ENCODE measurements at regions not wholly inside any gene's neighbourhood (a gene's known extent, or its start where the extent isn't known, plus 50 kb on each side); places are given as distances from the start of the nearest gene placed in this dataset.

DNA sequence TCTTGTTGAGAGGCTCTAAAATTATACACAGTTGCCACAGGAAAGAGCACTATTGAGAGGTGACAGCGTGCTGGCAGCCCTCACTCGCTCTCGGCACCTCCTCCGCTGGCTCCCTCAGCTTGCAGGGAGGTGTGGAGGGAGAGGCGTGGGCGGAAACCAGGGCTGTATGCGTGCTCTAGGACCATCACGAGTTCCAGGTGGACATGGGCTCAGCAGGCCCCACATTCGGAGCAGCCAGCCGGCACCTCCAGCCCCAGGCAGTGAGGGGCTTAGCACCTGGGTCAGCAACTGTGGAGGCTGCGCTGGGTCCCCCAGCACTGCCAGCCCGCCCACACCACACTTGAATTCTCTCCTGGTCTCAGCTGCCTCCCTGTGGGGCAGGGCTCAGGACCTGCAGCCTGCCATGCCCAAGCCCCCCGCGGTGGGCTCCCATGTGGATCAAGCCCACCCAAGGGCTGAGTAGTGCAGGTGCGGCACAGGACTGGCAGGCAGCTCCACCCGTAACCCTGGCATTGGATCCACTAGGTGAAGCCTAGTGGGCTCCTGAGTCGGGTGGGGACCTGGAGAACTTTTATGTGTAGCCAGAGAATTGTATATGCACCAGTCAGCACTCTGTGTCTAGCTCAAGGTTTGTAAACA lies 460.6 kb upstream of the ALCAM start:
- Histone ChIP-seq H3K36me3 (ENCODE audit: control insufficient read depth, insufficient read depth, low read length) (no peaks in the 10 kb centered on the region), H3K4me3 (ENCODE audit: low read depth, low read length) (no peak overlapping the region), H3K9ac (ENCODE audit: low read length) (no peak overlapping the region), H3K27me3 (ENCODE audit: control insufficient read depth, insufficient read depth, low read length) (no peaks in the 10 kb centered on the region), H3K9me3 (ENCODE audit: control insufficient read depth, insufficient read depth, low read depth, low read length) (peaks cover 14% of the 10 kb centered on the region), H3K4me1 (ENCODE audit: control insufficient read depth, insufficient read depth, low read length) (peaks cover 6% of the 10 kb centered on the region), H3K27ac (ENCODE audit: low read depth, low read length) (no peak overlapping the region)

GRCh38 chr3:104907507-104907906 lies 459.2 kb upstream of the ALCAM start:
- no peak overlapping the region for H3K4me3 ChIP-seq (ENCODE audit: low read depth, low read length)
- peaks cover 6% of the 10 kb centered on the region for H3K4me1 ChIP-seq (ENCODE audit: control insufficient read depth, insufficient read depth, low read length)
- no peak overlapping the region for H3K27ac ChIP-seq (ENCODE audit: low read depth, low read length)
- H3K27me3 ChIP-seq (ENCODE audit: control insufficient read depth, insufficient read depth, low read length), result no peaks in the 10 kb centered on the region
- peaks cover 14% of the 10 kb centered on the region for H3K9me3 ChIP-seq (ENCODE audit: control insufficient read depth, insufficient read depth, low read depth, low read length)
- no peak overlapping the region for H3K9ac ChIP-seq (ENCODE audit: low read length)
- H3K36me3 ChIP-seq (ENCODE audit: control insufficient read depth, insufficient read depth, low read length), result no peaks in the 10 kb centered on the region

- no peaks in the 10 kb centered on the region for H3K36me3 ChIP-seq (ENCODE audit: control insufficient read depth, insufficient read depth, low read length)
- H3K27ac ChIP-seq (ENCODE audit: low read depth, low read length), result no peak overlapping the region
- H3K9ac ChIP-seq (ENCODE audit: low read length), result no peak overlapping the region
These were observed 457.9 kb upstream of the ALCAM start for GRCh38 chr3:104908761-104909160.

DNA sequence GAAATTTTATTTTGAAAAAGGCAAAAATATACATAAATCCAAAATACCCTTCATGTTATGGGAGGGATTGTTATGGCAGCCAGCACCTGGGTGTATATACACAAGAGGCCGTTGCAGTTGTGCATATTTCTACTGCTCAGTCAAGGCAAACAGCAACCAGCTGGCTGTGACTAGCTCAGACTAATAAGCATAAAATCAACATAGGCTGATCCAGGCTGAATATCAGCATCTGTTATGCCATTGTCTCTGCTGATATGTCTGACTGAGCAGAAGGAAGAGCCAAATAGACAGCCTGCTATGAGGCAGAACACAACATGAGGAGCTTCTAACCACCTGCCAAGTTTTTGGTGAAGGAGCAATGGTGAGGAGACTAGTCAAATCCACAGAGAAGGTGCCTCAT lies 457.5 kb upstream of the ALCAM start:
- Histone ChIP-seq H3K27me3 (ENCODE audit: control insufficient read depth, insufficient read depth, low read length) (no peaks in the 10 kb centered on the region), H3K27ac (ENCODE audit: low read depth, low read length) (no peak overlapping the region), H3K4me3 (ENCODE audit: low read depth, low read length) (no peak overlapping the region), H3K9ac (ENCODE audit: low read length) (no peak overlapping the region), H3K36me3 (ENCODE audit: control insufficient read depth, insufficient read depth, low read length) (no peaks in the 10 kb centered on the region), H3K4me1 (ENCODE audit: control insufficient read depth, insufficient read depth, low read length) (peaks cover 6% of the 10 kb centered on the region), H3K9me3 (ENCODE audit: control insufficient read depth, insufficient read depth, low read depth, low read length) (peaks cover 5% of the 10 kb centered on the region; the same call in 1 of the 2 replicates)

More at GRCh38 chr3:104908761-104909160, 457.9 kb upstream of the ALCAM start:
- peaks cover 6% of the 10 kb centered on the region for H3K4me1 ChIP-seq (ENCODE audit: control insufficient read depth, insufficient read depth, low read length)
- peaks cover 9% of the 10 kb centered on the region for H3K9me3 ChIP-seq (ENCODE audit: control insufficient read depth, insufficient read depth, low read depth, low read length)
- H3K4me3 ChIP-seq (ENCODE audit: low read depth, low read length), result no peak overlapping the region
- no peaks in the 10 kb centered on the region for H3K27me3 ChIP-seq (ENCODE audit: control insufficient read depth, insufficient read depth, low read length)

DNA sequence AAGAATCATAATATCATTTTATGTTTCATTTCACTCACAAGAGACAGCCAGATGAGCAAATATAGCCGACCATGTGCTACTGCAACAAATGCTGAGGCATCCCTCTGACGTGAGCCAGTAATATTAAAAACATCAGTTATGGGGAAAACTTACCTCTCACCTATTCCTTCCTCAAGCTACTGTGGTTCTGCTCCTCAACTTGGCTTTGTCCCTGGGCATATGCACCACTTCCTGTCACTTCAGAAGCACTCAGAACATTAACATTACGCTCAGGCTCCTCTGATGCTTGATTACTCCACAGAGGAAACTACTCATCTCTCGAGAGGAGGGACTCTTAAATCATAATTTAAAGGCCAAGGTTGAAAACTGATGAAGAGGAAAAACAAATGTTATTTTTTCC lies 457.0 kb upstream of the ALCAM start:
- H3K4me1 ChIP-seq (ENCODE audit: control insufficient read depth, insufficient read depth, low read length), result peaks cover 6% of the 10 kb centered on the region
- peaks cover 5% of the 10 kb centered on the region; the same call in 1 of the 2 replicates for H3K9me3 ChIP-seq (ENCODE audit: control insufficient read depth, insufficient read depth, low read depth, low read length)
- H3K4me3 ChIP-seq (ENCODE audit: low read depth, low read length), result no peak overlapping the region
- no peaks in the 10 kb centered on the region for H3K36me3 ChIP-seq (ENCODE audit: control insufficient read depth, insufficient read depth, low read length)
- H3K27ac ChIP-seq (ENCODE audit: low read depth, low read length), result no peak overlapping the region
- no peaks in the 10 kb centered on the region for H3K27me3 ChIP-seq (ENCODE audit: control insufficient read depth, insufficient read depth, low read length)
- no peak overlapping the region for H3K9ac ChIP-seq (ENCODE audit: low read length)

GRCh38 chr3:104911376-104911775 lies 455.3 kb upstream of the ALCAM start:
- Histone ChIP-seq H3K36me3 (ENCODE audit: control insufficient read depth, insufficient read depth, low read length) (no peaks in the 10 kb centered on the region), H3K4me1 (ENCODE audit: control insufficient read depth, insufficient read depth, low read length) (peaks cover 6% of the 10 kb centered on the region), H3K4me3 (ENCODE audit: low read depth, low read length) (no peak overlapping the region), H3K27me3 (ENCODE audit: control insufficient read depth, insufficient read depth, low read length) (no peaks in the 10 kb centered on the region), H3K9ac (ENCODE audit: low read length) (no peak overlapping the region), H3K27ac (ENCODE audit: low read depth, low read length) (no peak overlapping the region), H3K9me3 (ENCODE audit: control insufficient read depth, insufficient read depth, low read depth, low read length) (0 out of 2 replicates have a peak, but pooled peaks cover 5% of the 10 kb centered on the region)

DNA sequence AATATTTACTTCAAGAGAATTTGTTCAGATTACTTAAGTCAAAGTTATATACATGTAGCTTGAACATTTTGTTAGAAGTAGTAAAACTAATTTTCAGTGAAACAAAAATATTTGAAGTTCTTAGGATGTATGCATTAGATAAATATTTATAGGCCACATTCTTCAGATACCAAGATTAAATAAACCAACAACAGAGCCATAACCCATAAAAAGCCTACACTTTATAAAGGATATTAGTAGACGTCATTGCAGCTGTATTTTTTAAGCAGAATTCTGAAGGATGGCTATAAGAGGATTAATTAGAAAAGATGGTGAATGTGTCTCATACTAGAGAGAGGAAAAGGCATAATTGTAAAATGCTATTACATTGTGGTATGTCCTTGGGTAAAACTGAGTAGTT lies 449.7 kb upstream of the ALCAM start:
- no peak overlapping the region for H3K4me3 ChIP-seq (ENCODE audit: low read depth, low read length)
- H3K27me3 ChIP-seq (ENCODE audit: control insufficient read depth, insufficient read depth, low read length), result no peaks in the 10 kb centered on the region
- no peaks in the 10 kb centered on the region for H3K36me3 ChIP-seq (ENCODE audit: control insufficient read depth, insufficient read depth, low read length)
- H3K27ac ChIP-seq (ENCODE audit: low read depth, low read length), result no peak overlapping the region
- H3K4me1 ChIP-seq (ENCODE audit: control insufficient read depth, insufficient read depth, low read length), result no peaks in the 10 kb centered on the region
- no peak overlapping the region for H3K9ac ChIP-seq (ENCODE audit: low read length)
- H3K9me3 ChIP-seq (ENCODE audit: control insufficient read depth, insufficient read depth, low read depth, low read length), result peaks cover 5% of the 10 kb centered on the region; the same call in 1 of the 2 replicates

DNA sequence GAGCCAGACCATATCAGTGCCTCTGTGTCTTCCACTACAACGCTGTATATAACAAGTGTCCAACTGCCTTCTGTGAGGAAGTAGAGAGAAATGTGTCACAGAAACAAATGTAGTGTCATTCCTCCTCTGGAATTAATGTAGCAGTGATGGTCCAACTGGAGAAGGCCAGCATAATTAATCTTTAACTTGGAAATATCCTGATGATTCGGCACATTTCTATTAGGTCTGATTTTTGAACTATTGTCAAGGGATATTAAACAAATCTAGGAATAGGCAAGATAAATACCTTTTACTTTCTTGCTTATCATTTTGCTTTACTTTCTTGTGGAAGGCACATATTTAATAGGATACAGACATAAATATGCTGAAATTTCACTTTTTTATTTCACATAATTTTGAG lies 446.2 kb upstream of the ALCAM start:
- peaks cover 5% of the 10 kb centered on the region; the same call in 1 of the 2 replicates for H3K9me3 ChIP-seq (ENCODE audit: control insufficient read depth, insufficient read depth, low read depth, low read length)
- no peak overlapping the region for H3K27ac ChIP-seq (ENCODE audit: low read depth, low read length)
- H3K36me3 ChIP-seq (ENCODE audit: control insufficient read depth, insufficient read depth, low read length), result no peaks in the 10 kb centered on the region
- no peaks in the 10 kb centered on the region for H3K4me1 ChIP-seq (ENCODE audit: control insufficient read depth, insufficient read depth, low read length)
- H3K27me3 ChIP-seq (ENCODE audit: control insufficient read depth, insufficient read depth, low read length), result no peaks in the 10 kb centered on the region
- no peak overlapping the region for H3K9ac ChIP-seq (ENCODE audit: low read length)
- no peak overlapping the region for H3K4me3 ChIP-seq (ENCODE audit: low read depth, low read length)

DNA sequence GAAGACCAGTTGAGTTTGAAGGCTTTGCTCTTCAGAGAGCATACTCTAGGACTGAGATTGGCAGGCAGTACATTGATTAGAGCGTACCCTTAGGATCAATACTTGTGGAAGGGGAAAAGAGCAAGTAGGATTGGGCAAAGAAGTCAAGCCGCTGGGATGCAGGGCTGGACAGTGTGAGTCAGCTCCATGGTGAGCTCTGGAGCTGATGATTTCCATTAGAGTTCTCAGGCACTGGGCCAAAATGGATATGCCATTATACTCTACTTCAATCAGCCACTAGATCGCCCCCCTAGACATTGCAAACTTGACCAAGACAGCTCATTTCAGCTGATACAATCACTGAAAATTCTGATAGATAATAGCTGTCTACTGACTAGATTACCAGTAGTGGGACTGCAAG lies 432.7 kb upstream of the ALCAM start:
- Histone ChIP-seq H3K36me3 (ENCODE audit: control insufficient read depth, insufficient read depth, low read length) (no peaks in the 10 kb centered on the region), H3K27me3 (ENCODE audit: control insufficient read depth, insufficient read depth, low read length) (no peaks in the 10 kb centered on the region), H3K9me3 (ENCODE audit: control insufficient read depth, insufficient read depth, low read depth, low read length) (no peaks in the 10 kb centered on the region), H3K4me3 (ENCODE audit: low read depth, low read length) (no peak overlapping the region), H3K27ac (ENCODE audit: low read depth, low read length) (no peak overlapping the region), H3K9ac (ENCODE audit: low read length) (no peak overlapping the region), H3K4me1 (ENCODE audit: control insufficient read depth, insufficient read depth, low read length) (no peaks in the 10 kb centered on the region)

DNA sequence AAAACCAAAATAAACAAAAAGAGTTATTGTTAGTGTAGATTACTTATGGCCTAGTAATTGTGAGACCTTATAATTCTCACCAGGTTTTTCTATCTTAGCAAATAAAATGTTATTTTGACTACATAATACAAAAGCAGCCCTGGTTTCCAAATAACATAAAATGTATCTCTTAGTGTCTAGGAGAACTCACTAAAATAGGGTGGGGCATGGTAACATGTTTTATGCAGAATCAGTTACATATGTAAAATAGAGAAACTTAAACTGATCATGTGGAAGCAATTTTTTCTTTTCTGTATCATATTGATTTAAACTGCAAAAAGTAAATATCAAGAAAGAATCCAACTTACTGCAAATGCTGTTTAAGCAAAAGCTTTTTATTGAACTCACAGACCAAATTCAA lies 431.1 kb upstream of the ALCAM start:
- Histone ChIP-seq H3K36me3 (ENCODE audit: control insufficient read depth, insufficient read depth, low read length) (no peaks in the 10 kb centered on the region), H3K27ac (ENCODE audit: low read depth, low read length) (no peak overlapping the region), H3K9me3 (ENCODE audit: control insufficient read depth, insufficient read depth, low read depth, low read length) (no peaks in the 10 kb centered on the region), H3K27me3 (ENCODE audit: control insufficient read depth, insufficient read depth, low read length) (no peaks in the 10 kb centered on the region), H3K9ac (ENCODE audit: low read length) (no peak overlapping the region), H3K4me3 (ENCODE audit: low read depth, low read length) (no peak overlapping the region), H3K4me1 (ENCODE audit: control insufficient read depth, insufficient read depth, low read length) (no peaks in the 10 kb centered on the region)

GRCh38 chr3:104939196-104939595 lies 427.5 kb upstream of the ALCAM start:
- no peaks in the 10 kb centered on the region for H3K27me3 ChIP-seq (ENCODE audit: control insufficient read depth, insufficient read depth, low read length)
- no peak overlapping the region for H3K27ac ChIP-seq (ENCODE audit: low read depth, low read length)
- no peaks in the 10 kb centered on the region for H3K4me1 ChIP-seq (ENCODE audit: control insufficient read depth, insufficient read depth, low read length)
- no peak overlapping the region for H3K4me3 ChIP-seq (ENCODE audit: low read depth, low read length)
- no peaks in the 10 kb centered on the region for H3K36me3 ChIP-seq (ENCODE audit: control insufficient read depth, insufficient read depth, low read length)
- no peaks in the 10 kb centered on the region for H3K9me3 ChIP-seq (ENCODE audit: control insufficient read depth, insufficient read depth, low read depth, low read length)
- no peak overlapping the region for H3K9ac ChIP-seq (ENCODE audit: low read length)
